ENCODE measurements at regions not wholly inside any gene's neighbourhood (a gene's known extent, or its start where the extent isn't known, plus 50 kb on each side); places are given as distances from the start of the nearest gene placed in this dataset.
"Not testable (repeated sequence)": the region's sequence is repeated elsewhere in the genome, so short reads cannot be mapped to it uniquely, and the experiment has no call there.

DNA sequence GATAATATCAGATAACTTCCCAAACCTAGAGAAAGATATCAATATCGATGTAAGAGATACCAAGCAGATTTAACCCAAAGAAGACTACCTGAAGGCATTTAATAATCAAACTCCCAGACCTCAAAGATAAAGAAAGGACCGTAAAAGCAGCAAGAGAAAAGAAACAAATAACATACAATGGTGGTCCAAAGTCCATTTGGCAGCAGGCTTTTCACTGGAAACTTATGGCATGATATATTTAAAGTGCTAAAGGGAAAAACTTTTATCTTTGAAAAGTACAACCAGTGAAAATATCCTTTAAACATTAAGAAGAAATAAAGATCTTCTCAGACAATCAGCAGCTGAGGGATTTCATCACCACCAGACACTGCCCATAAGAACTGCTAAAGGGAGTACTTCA, 812.7 kb upstream of the ADAMTS5 start:
- Mint-ChIP-seq H3K4me1 (no peaks in the 10 kb centered on the region), H3K27me3 (no peaks in the 10 kb centered on the region), H3K9me3 (ENCODE audit: low read depth) (peaks cover 9% of the 10 kb centered on the region), H3K27ac (no peak overlapping the region), H3K36me3 (no peaks in the 10 kb centered on the region), H3K4me3 (no peak overlapping the region)
- CTCF ChIA-PET = no interaction called here
- DNase-seq = no peak
- ATAC-seq = no peak

DNA sequence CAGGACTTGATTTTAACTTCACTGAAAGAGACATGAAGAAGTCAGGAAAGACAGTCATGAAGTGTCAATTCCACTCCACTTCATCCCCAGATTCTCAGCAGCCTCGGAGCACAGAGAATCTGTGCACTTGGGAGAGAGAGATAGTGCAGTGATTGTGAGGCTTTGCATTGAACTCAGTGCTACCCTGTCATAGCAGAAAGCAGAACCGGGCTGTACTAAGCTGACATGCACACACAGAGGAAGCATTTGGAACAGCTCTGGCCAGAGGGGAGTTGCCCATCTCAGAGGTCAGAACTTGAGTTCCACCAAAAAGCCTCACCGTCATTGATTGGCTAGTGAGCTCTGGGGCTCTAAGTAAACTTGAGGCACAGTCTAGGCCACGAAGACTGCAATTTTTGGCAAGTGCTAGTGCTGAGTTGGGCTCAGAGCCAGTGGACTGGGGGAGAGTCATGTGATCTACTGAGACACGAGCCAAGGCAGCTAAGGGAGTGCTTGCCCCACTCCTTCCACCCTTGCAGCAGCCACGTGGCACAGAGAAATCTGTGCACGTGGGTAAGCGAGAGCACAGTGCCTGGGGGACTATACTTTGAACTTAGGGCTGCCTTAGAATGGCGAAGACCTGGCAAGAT, 810.2 kb upstream of the ADAMTS5 start:
- no peaks in the 10 kb centered on the region for H3K4me1 Mint-ChIP-seq
- CTCF ChIA-PET = no interaction called here
- H3K36me3 Mint-ChIP-seq = no peaks in the 10 kb centered on the region
- no peak overlapping the region for H3K27ac Mint-ChIP-seq
- no peaks in the 10 kb centered on the region for H3K27me3 Mint-ChIP-seq
- H3K9me3 Mint-ChIP-seq (ENCODE audit: low read depth) = peaks cover 6% of the 10 kb centered on the region
- ATAC-seq (no peak), DNase-seq (no peak)
- no peak overlapping the region for H3K4me3 Mint-ChIP-seq

DNA sequence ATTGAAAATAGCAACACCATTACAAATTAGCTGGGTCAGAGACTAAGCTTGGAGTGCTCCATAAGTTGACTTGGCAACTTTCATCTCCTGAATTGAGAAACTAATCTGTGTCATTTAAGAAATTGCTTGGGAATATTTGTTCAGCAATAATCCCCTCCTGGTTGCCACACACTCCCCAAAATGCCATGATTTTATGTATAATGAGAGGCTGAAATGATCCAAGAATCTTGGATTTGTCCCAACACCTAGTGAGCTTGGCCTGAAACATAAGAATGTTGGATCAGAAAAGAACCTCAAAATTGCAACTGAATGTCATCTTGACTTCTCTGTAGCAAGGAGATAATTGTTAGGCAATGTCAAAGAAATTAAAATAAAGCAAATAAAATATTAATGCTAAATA, 805.9 kb upstream of the ADAMTS5 start:
- Mint-ChIP-seq H3K36me3 (no peaks in the 10 kb centered on the region), H3K9me3 (ENCODE audit: low read depth) (peaks cover 7% of the 10 kb centered on the region), H3K4me3 (no peak overlapping the region), H3K27ac (no peak overlapping the region), H3K4me1 (no peaks in the 10 kb centered on the region), H3K27me3 (no peaks in the 10 kb centered on the region)
- ATAC-seq = no peak
- CTCF ChIA-PET = no interaction called here
- DNase-seq = no peak

DNA sequence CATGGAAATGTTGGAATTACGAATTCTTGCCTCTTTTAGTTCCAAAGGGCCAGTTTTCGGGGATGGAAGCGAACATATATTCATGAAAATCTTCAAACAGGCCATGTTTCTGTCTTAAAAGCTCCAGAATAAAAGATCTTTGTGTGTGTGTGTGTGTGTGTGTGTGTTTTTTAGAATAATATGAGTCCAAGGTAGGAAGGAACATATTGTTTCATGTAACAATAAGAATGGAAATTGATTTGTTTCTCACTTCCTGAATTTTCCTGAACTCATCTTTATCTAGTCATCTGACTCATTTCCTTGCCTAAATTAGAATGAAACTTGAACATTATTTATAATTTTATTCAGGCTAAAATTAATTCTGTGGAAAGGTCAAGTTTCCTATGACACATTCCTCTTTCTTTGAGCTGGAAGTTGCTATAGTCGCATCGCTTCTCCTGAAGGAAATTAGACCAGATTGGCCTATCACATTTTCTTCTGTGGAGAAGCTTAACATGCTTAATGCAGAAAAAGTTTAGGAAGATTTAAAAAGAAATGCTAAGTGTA, 805.1 kb upstream of the ADAMTS5 start:
- Mint-ChIP-seq H3K9me3 (ENCODE audit: low read depth) (peaks cover 5% of the 10 kb centered on the region), H3K4me1 (no peaks in the 10 kb centered on the region), H3K36me3 (no peaks in the 10 kb centered on the region), H3K27ac (no peak overlapping the region), H3K4me3 (no peak overlapping the region), H3K27me3 (no peaks in the 10 kb centered on the region)
- CTCF ChIA-PET = no interaction called here
- ATAC-seq (no peak), DNase-seq (no peak)

DNA sequence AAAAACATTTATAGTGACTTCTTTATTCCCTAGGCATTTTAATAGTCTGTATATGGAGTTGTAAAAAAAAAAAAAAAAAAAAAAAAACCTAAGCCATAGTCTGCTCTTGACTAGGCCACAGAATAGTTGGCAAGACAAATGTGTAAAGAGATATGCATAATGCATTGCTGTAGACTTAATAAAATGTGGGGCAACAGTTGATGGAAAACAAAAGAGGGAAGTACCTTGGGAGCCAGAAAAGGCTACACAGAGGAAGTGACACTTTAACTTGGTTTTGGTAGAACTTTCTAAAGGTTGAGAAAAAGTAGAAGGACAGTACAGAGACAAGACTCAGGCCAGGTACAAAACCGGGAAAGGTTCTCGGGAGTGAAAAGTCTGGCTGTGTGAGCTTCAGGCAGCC, 802.9 kb upstream of the ADAMTS5 start:
- DNase-seq (no peak), ATAC-seq (no peak)
- Mint-ChIP-seq H3K27me3 (no peaks in the 10 kb centered on the region), H3K4me1 (no peaks in the 10 kb centered on the region), H3K4me3 (no peak overlapping the region), H3K9me3 (ENCODE audit: low read depth) (peaks cover 3% of the 10 kb centered on the region), H3K36me3 (no peaks in the 10 kb centered on the region), H3K27ac (no peak overlapping the region)
- CTCF ChIA-PET = no interaction called here

DNA sequence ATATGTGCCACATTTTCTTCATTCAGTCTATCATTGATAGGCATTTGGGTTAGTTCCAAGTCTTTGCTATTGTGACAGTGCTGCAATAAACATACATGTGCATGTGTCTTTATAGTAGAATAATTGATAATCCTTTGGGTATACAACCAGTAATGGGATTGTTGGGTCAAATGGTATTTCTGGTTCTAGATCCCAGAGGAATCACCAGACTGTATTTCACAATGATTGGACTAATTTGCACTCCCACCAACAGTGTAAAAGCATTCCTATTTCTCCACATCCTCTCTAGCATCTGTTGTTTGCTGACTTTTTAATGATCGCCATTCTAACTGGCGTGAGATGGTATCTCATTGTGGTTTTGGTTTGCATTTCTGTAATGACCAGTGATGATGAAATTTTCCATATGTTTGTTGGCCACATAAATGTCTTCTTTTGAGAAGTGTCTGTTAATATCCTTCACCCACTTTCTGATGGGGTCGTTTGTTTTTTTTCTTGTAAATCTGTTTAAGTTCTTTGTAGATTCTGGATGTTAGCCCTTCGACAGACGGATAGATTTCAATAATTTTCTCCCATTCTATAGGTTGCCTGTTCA, 801.3 kb upstream of the ADAMTS5 start:
- ATAC-seq; H3K4me1 Mint-ChIP-seq; H3K36me3 Mint-ChIP-seq; DNase-seq; H3K27ac Mint-ChIP-seq; H3K9me3 Mint-ChIP-seq (ENCODE audit: low read depth); H3K27me3 Mint-ChIP-seq; CTCF ChIA-PET; H3K4me3 Mint-ChIP-seq: not testable (repeated sequence)

DNA sequence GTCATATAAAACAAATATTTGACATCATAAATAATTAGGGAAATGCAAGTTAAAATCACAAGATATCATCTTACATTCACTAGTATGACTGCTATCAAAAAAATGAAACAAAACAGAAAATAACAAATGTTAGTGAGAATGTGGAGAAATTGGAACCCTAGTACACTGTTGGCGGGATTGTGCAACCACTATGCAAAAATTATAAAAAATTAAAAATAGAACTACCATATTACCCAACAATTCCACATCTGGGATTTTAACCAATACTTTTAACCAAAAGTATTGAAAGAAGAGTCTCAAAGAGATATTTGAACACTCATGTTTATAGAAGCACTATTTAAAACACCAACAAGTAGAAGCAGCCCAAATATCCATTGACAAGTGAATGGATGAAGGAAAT, 797.2 kb upstream of the ADAMTS5 start:
- Mint-ChIP-seq H3K4me3 (no peak overlapping the region), H3K36me3 (no peaks in the 10 kb centered on the region), H3K27ac (no peak overlapping the region), H3K9me3 (ENCODE audit: low read depth) (peaks cover 7% of the 10 kb centered on the region), H3K4me1 (no peaks in the 10 kb centered on the region), H3K27me3 (no peaks in the 10 kb centered on the region)
- DNase-seq = no peak
- ATAC-seq = no peak
- CTCF ChIA-PET = no interaction called here

DNA sequence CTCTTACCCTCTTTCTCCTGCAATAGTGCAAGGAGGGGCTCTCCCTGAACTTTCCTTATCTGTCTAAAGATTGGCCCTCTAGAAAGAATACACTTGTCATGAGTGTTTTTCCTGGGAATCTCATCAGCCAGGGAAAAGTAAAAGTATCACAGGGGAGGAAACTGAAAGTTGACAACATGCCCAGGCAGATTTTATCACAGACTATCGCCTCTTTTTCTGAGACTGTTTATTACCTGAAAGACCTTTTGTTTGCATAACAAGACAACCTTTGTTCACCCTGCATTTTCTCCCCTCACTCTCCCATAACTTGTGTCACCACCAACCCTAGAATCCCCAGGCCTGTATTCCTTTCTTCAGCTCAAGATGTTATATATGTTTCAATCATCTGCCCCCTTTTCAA, 794.7 kb upstream of the ADAMTS5 start:
- no peaks in the 10 kb centered on the region for H3K27me3 Mint-ChIP-seq
- H3K4me1 Mint-ChIP-seq = no peaks in the 10 kb centered on the region
- no peak overlapping the region for H3K4me3 Mint-ChIP-seq
- CTCF ChIA-PET = no interaction called here
- ATAC-seq (no peak), DNase-seq (no peak)
- H3K36me3 Mint-ChIP-seq = no peaks in the 10 kb centered on the region
- no peak overlapping the region for H3K27ac Mint-ChIP-seq
- H3K9me3 Mint-ChIP-seq (ENCODE audit: low read depth) = peaks cover 4% of the 10 kb centered on the region

DNA sequence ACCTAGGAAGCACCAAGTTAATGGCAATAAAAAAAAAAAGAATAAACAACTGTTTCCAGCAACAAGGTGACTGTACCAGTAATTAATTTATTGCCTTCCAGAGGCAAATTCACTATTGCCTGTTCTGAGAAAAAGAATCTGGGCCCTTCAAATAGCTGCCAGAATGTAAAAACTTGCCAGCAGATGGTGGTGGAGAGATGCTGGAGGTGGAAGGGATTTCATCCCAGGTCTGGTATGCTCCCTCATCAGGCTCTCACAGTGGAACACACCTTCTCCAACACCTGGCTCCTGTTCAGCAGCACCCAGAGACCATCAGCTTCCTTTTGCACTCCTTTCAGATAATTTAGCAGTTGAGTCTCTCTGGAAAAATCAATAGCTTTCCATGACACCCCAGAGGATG, 792.9 kb upstream of the ADAMTS5 start:
- peaks cover 4% of the 10 kb centered on the region for H3K9me3 Mint-ChIP-seq (ENCODE audit: low read depth)
- CTCF ChIA-PET = no interaction called here
- H3K27me3 Mint-ChIP-seq = no peaks in the 10 kb centered on the region
- no peaks in the 10 kb centered on the region for H3K4me1 Mint-ChIP-seq
- H3K36me3 Mint-ChIP-seq = no peaks in the 10 kb centered on the region
- DNase-seq = no peak
- ATAC-seq = no peak
- no peak overlapping the region for H3K4me3 Mint-ChIP-seq
- no peak overlapping the region for H3K27ac Mint-ChIP-seq

DNA sequence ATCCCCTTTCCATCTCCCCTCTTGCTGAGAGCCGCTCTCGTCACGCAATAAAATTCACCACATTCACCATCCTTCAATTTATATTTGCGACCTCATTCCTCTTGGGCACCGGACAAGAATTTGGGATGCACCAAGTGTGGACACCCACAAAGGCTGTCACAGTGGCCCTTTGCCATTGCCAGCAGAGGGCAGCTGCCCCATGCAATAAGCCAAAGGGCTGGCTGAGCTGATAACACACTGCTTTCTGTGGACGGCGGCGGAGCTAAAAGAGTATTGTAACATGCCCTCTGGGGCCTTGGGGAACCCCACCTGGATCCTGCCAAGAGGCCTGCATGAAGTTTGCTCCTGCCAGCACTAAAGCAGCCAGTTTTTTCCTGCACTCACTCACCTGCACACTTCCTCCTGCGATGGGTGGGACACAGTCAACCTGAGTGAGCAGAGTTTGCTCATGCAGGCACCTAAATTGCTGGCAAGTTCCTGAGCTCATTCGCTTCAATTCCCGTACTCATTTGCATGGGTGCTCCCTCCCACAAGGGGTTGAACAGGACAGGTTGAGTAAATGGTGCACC, 792.3 kb upstream of the ADAMTS5 start:
- no peak for DNase-seq
- Mint-ChIP-seq H3K4me3 (no peak overlapping the region), H3K4me1 (no peaks in the 10 kb centered on the region), H3K27ac (no peak overlapping the region), H3K27me3 (no peaks in the 10 kb centered on the region), H3K9me3 (ENCODE audit: low read depth) (peaks cover 4% of the 10 kb centered on the region), H3K36me3 (no peaks in the 10 kb centered on the region)
- ATAC-seq = no peak
- CTCF ChIA-PET = no interaction called here

DNA sequence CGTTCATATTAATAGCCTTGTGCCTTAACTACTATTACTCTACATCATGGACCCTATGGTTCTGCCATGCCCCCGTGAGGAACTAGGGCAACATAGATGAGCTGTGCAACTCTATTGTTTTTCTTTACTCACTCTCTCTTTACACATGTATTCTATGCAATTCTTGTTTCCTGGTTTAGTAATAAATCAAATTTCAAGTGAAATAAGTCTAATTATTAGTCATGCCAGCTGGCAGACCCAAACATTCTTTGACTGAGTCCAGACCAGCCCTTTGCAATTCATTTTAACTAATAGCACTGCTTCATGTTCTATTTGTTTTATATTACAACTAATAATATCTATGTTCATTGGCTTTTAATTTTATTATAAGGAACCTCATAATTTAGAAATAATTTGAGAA, 789.3 kb upstream of the ADAMTS5 start:
- peaks cover 2% of the 10 kb centered on the region for H3K9me3 Mint-ChIP-seq (ENCODE audit: low read depth)
- H3K4me1 Mint-ChIP-seq = no peaks in the 10 kb centered on the region
- no peak overlapping the region for H3K4me3 Mint-ChIP-seq
- H3K27ac Mint-ChIP-seq = no peak overlapping the region
- CTCF ChIA-PET = no interaction called here
- ATAC-seq (no peak), DNase-seq (no peak)
- no peaks in the 10 kb centered on the region for H3K27me3 Mint-ChIP-seq
- no peaks in the 10 kb centered on the region for H3K36me3 Mint-ChIP-seq

DNA sequence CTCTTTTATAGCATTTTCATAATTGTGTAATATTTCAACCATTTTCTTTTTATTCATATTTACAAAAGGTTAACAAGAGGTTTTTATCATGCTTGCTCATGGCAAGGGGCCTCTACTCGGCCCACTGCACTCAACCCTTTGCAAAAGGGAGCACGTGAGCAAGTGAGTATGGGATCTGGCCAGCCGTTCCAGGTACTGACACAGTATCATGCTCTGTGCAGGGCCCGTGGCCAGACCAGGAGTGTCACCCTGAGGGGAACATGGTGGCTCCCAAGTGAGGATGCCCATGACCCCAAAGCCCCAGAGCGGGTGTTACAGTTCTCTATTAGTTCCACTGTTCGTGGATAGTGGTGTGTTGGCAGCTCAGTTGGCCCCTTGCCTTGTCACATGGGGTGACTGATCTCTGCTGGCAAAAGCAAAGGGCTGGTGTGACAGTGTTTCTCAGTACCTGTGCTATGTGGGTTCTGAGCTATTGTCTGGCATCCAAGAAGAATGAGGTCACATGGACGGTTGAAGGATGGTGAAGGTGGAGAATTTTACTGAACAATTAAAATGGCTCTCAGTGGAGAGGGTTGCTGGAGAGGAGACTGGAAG, 777.2 kb upstream of the ADAMTS5 start:
- Mint-ChIP-seq H3K27ac (no peak overlapping the region), H3K4me3 (no peak overlapping the region), H3K36me3 (no peaks in the 10 kb centered on the region), H3K4me1 (no peaks in the 10 kb centered on the region), H3K9me3 (ENCODE audit: low read depth) (peaks cover 9% of the 10 kb centered on the region), H3K27me3 (no peaks in the 10 kb centered on the region)
- CTCF ChIA-PET = no interaction called here
- ATAC-seq (no peak), DNase-seq (no peak)

DNA sequence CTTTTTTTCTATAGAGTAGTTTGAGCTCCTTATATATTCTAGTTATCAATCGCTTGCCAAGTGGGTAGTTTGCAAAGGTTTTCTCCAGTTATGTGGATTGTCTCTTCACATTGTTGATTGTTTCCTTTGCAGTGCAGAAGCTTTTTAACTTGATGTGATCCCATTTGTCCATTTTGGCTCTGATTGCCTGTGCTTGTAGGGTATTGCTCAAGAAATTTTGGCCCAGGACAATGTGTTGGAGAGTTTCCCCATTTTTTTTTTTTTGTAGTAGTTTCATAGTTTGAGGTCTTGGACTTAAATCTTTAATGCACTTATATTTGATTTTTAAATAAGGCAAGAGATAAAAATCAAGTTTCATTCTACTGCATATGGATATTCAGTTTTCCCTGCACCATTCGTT, 774.8 kb upstream of the ADAMTS5 start:
- DNase-seq (no peak), ATAC-seq (no peak)
- CTCF ChIA-PET = no interaction called here
- Mint-ChIP-seq H3K27ac (no peak overlapping the region), H3K4me3 (no peak overlapping the region), H3K27me3 (no peaks in the 10 kb centered on the region), H3K36me3 (no peaks in the 10 kb centered on the region), H3K9me3 (ENCODE audit: low read depth) (peaks cover 4% of the 10 kb centered on the region), H3K4me1 (no peaks in the 10 kb centered on the region)

DNA sequence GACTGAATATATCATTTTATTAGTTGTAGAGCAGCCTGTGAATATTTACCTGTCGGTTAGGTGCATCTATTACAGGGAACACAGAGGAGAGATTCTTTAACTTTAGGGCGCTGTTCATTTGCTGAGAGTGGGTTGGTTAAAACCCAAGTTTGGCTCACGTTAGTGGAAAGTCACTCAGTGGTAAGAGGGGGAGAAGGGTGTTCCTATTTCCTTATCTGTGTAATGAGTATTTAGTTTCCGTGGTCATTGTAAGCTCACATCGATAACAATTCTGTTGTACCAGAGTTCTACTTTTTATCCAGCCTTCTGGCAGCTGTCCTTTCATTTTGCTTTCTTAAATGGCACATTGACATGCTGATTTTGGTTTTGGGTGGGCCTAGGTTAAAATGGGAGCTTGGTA, 773.2 kb upstream of the ADAMTS5 start:
- H3K36me3 Mint-ChIP-seq = no peaks in the 10 kb centered on the region
- no peak for ATAC-seq
- H3K9me3 Mint-ChIP-seq (ENCODE audit: low read depth) = peaks cover 6% of the 10 kb centered on the region
- no peak overlapping the region for H3K27ac Mint-ChIP-seq
- no peak overlapping the region for H3K4me3 Mint-ChIP-seq
- no peak for DNase-seq
- H3K27me3 Mint-ChIP-seq = no peaks in the 10 kb centered on the region
- H3K4me1 Mint-ChIP-seq = no peaks in the 10 kb centered on the region
- CTCF ChIA-PET = no interaction called here

Measured in activated CD8-positive, alpha-beta memory T cell treated with anti-CD3 and anti-CD28 coated beads, Interleukin-2, amount 10 ng/mL, durations not matched to agents 7 days and 5 days (primary cell).